ENCODE measurements at regions not wholly inside any gene's neighbourhood (a gene's known extent, or its start where the extent isn't known, plus 50 kb on each side); places are given as distances from the start of the nearest gene placed in this dataset.

GRCh38 chr16:63749276-63749675 lies 1372.6 kb downstream of the CDH11 start:
- DNase-seq (ENCODE audit: low read depth) = no peak
- H3K4me3 ChIP-seq (ENCODE audit: low read depth, low read length) = no peak overlapping the region
- TF ChIP-seq MAX (IDR thresholded peaks at IDR 0.05; ENCODE audit: low read depth, low read length) (no peak), MYC (IDR thresholded peaks at IDR 0.05; ENCODE audit: low read depth, low read length) (no peak), POLR2A (IDR thresholded peaks at IDR 0.05; ENCODE audit: extremely low read depth, insufficient read length) (no peak), CTCF (IDR thresholded peaks at IDR 0.05; ENCODE audit: low read depth, low read length) (no peak)

GRCh38 chr16:63745456-63745855 lies 1376.4 kb downstream of the CDH11 start:
- DNase-seq (ENCODE audit: low read depth) = no peak
- TF ChIP-seq MYC (IDR thresholded peaks at IDR 0.05; ENCODE audit: low read depth, low read length) = no peak
- no peak for TF ChIP-seq CTCF (IDR thresholded peaks at IDR 0.05; ENCODE audit: low read depth, low read length)
- TF ChIP-seq MAX (IDR thresholded peaks at IDR 0.05; ENCODE audit: low read depth, low read length) = no peak
- TF ChIP-seq POLR2A (IDR thresholded peaks at IDR 0.05; ENCODE audit: extremely low read depth, insufficient read length) = no peak
- H3K4me3 ChIP-seq (ENCODE audit: low read depth, low read length) = no peak overlapping the region

GRCh38 chr16:63744077-63744874 lies 1377.6 kb downstream of the CDH11 start:
- no peak overlapping the region for H3K4me3 ChIP-seq (ENCODE audit: low read depth, low read length)
- no peak for TF ChIP-seq MYC (IDR thresholded peaks at IDR 0.05; ENCODE audit: low read depth, low read length)
- no peak for TF ChIP-seq CTCF (IDR thresholded peaks at IDR 0.05; ENCODE audit: low read depth, low read length)
- TF ChIP-seq MAX (IDR thresholded peaks at IDR 0.05; ENCODE audit: low read depth, low read length) = no peak
- no peak for TF ChIP-seq POLR2A (IDR thresholded peaks at IDR 0.05; ENCODE audit: extremely low read depth, insufficient read length)
- DNase-seq (ENCODE audit: low read depth) = no peak

- DNase-seq (ENCODE audit: low read depth) = no peak
- TF ChIP-seq MAX (IDR thresholded peaks at IDR 0.05; ENCODE audit: low read depth, low read length) = no peak
- no peak overlapping the region for H3K4me3 ChIP-seq (ENCODE audit: low read depth, low read length)
Measured at GRCh38 chr16:63742150-63742549, 1379.7 kb downstream of the CDH11 start.

GRCh38 chr16:63737633-63738032 lies 1384.2 kb downstream of the CDH11 start:
- no peak overlapping the region for H3K4me3 ChIP-seq (ENCODE audit: low read depth, low read length)
- TF ChIP-seq CTCF (IDR thresholded peaks at IDR 0.05; ENCODE audit: low read depth, low read length) (no peak), MAX (IDR thresholded peaks at IDR 0.05; ENCODE audit: low read depth, low read length) (no peak), MYC (IDR thresholded peaks at IDR 0.05; ENCODE audit: low read depth, low read length) (no peak), POLR2A (IDR thresholded peaks at IDR 0.05; ENCODE audit: extremely low read depth, insufficient read length) (no peak)
- DNase-seq (ENCODE audit: low read depth) = no peak

GRCh38 chr16:63735456-63735855 lies 1386.4 kb downstream of the CDH11 start:
- DNase-seq (ENCODE audit: low read depth) = no peak
- no peak for TF ChIP-seq POLR2A (IDR thresholded peaks at IDR 0.05; ENCODE audit: extremely low read depth, insufficient read length)
- no peak for TF ChIP-seq CTCF (IDR thresholded peaks at IDR 0.05; ENCODE audit: low read depth, low read length)
- no peak for TF ChIP-seq MAX (IDR thresholded peaks at IDR 0.05; ENCODE audit: low read depth, low read length)
- TF ChIP-seq MYC (IDR thresholded peaks at IDR 0.05; ENCODE audit: low read depth, low read length) = no peak
- no peak overlapping the region for H3K4me3 ChIP-seq (ENCODE audit: low read depth, low read length)
